ENCODE measurements at regions not wholly inside any gene's neighbourhood (a gene's known extent, or its start where the extent isn't known, plus 50 kb on each side); places are given as distances from the start of the nearest gene placed in this dataset.
"Not testable (repeated sequence)": the region's sequence is repeated elsewhere in the genome, so short reads cannot be mapped to it uniquely, and the experiment has no call there.

GRCh38 chr1:47534436-47534835, 96.6 kb downstream of the FOXD2 start:
- Histone ChIP-seq H3K4me1 (peaks cover 36% of the 10 kb centered on the region), H3K4me3 (peak overlapping the region; percentile 51), H3K36me3 (no peaks in the 10 kb centered on the region), H3K27ac (peak overlapping the region; percentile 85), H3K27me3 (no peaks in the 10 kb centered on the region), H3K9me3 (replicated peaks) (no peaks in the 10 kb centered on the region)
- peak; percentile 40 to 49 for DNase-seq

GRCh38 chr1:47536646-47537118, 98.8 kb downstream of the FOXD2 start:
- Histone ChIP-seq H3K4me3 (no peak overlapping the region), H3K27ac (no peak overlapping the region), H3K9me3 (replicated peaks) (no peaks in the 10 kb centered on the region; the same call in 1 of the 2 replicates), H3K36me3 (no peaks in the 10 kb centered on the region), H3K27me3 (no peaks in the 10 kb centered on the region), H3K4me1 (peaks cover 24% of the 10 kb centered on the region)
- peak in 1 of 2 experiments; percentile 32 for DNase-seq

- Histone ChIP-seq H3K9me3 (replicated peaks) (no peaks in the 10 kb centered on the region; the same call in 1 of the 2 replicates), H3K27me3 (no peaks in the 10 kb centered on the region), H3K4me3 (no peak overlapping the region), H3K4me1 (peaks cover 22% of the 10 kb centered on the region), H3K27ac (no peak overlapping the region), H3K36me3 (no peaks in the 10 kb centered on the region)
- DNase-seq = no peak
Observed at GRCh38 chr1:47537268-47537667, 99.4 kb downstream of the FOXD2 start.

GRCh38 chr1:47537966-47538365, 100.1 kb downstream of the FOXD2 start:
- DNase-seq = no peak
- H3K27me3 ChIP-seq = no peaks in the 10 kb centered on the region
- no peaks in the 10 kb centered on the region; the same call in 1 of the 2 replicates for H3K9me3 ChIP-seq (replicated peaks)
- no peaks in the 10 kb centered on the region for H3K36me3 ChIP-seq
- peaks cover 15% of the 10 kb centered on the region for H3K4me1 ChIP-seq
- no peak overlapping the region for H3K4me3 ChIP-seq
- no peak overlapping the region for H3K27ac ChIP-seq

- not testable (repeated sequence) for H3K27ac ChIP-seq; H3K9me3 ChIP-seq (replicated peaks); H3K36me3 ChIP-seq; H3K27me3 ChIP-seq; H3K4me3 ChIP-seq; DNase-seq
- peaks cover 15% of the 10 kb centered on the region for H3K4me1 ChIP-seq
Observed at GRCh38 chr1:47538530-47538929, 100.7 kb downstream of the FOXD2 start.

- not testable (repeated sequence) for H3K27ac ChIP-seq
Observed at GRCh38 chr1:47541705-47542104, 103.9 kb downstream of the FOXD2 start.

GRCh38 chr1:47543089-47543488, 105.2 kb downstream of the FOXD2 start:
- H3K9me3 ChIP-seq (replicated peaks); DNase-seq; H3K27ac ChIP-seq; H3K36me3 ChIP-seq; H3K27me3 ChIP-seq; H3K4me3 ChIP-seq: not testable (repeated sequence)
- peaks cover 12% of the 10 kb centered on the region for H3K4me1 ChIP-seq

More at GRCh38 chr1:47541705-47542104, 103.9 kb downstream of the FOXD2 start:
- H3K4me3 ChIP-seq; H3K4me1 ChIP-seq; H3K27me3 ChIP-seq; H3K9me3 ChIP-seq (replicated peaks); DNase-seq; H3K36me3 ChIP-seq: not testable (repeated sequence)

GRCh38 chr1:47545912-47546483, 108.2 kb downstream of the FOXD2 start:
- Histone ChIP-seq H3K4me3 (no peak overlapping the region), H3K27ac (no peak overlapping the region), H3K9me3 (replicated peaks) (no peaks in the 10 kb centered on the region; the same call in 1 of the 2 replicates), H3K27me3 (no peaks in the 10 kb centered on the region), H3K36me3 (no peaks in the 10 kb centered on the region), H3K4me1 (peaks cover 23% of the 10 kb centered on the region)
- no peak for DNase-seq

GRCh38 chr1:47547753-47548573, 110.1 kb downstream of the FOXD2 start:
- no peaks in the 10 kb centered on the region for H3K36me3 ChIP-seq
- peaks cover 23% of the 10 kb centered on the region for H3K4me1 ChIP-seq
- H3K4me3 ChIP-seq = no peak overlapping the region
- H3K27me3 ChIP-seq = no peaks in the 10 kb centered on the region
- peak; percentile 56 to 65 for DNase-seq
- H3K27ac ChIP-seq = 0 out of 2 replicates have a peak overlapping the region, but pooled peaks have one; percentile 3
- no peaks in the 10 kb centered on the region for H3K9me3 ChIP-seq (replicated peaks)

GRCh38 chr1:47548637-47549036, 110.8 kb downstream of the FOXD2 start:
- Histone ChIP-seq H3K27me3 (no peaks in the 10 kb centered on the region), H3K9me3 (replicated peaks) (no peaks in the 10 kb centered on the region), H3K4me1 (peaks cover 23% of the 10 kb centered on the region), H3K4me3 (no peak overlapping the region), H3K27ac (no peak overlapping the region), H3K36me3 (no peaks in the 10 kb centered on the region)
- no peak for DNase-seq

GRCh38 chr1:47549532-47549931, 111.7 kb downstream of the FOXD2 start:
- no peaks in the 10 kb centered on the region for H3K27me3 ChIP-seq
- H3K27ac ChIP-seq = no peak overlapping the region
- no peak for DNase-seq
- H3K9me3 ChIP-seq (replicated peaks) = no peaks in the 10 kb centered on the region
- H3K36me3 ChIP-seq = no peaks in the 10 kb centered on the region
- peaks cover 23% of the 10 kb centered on the region for H3K4me1 ChIP-seq
- no peak overlapping the region for H3K4me3 ChIP-seq

GRCh38 chr1:47550929-47551328, 113.1 kb downstream of the FOXD2 start:
- Histone ChIP-seq H3K36me3 (no peaks in the 10 kb centered on the region), H3K27me3 (no peaks in the 10 kb centered on the region), H3K4me3 (no peak overlapping the region), H3K9me3 (replicated peaks) (no peaks in the 10 kb centered on the region), H3K27ac (no peak overlapping the region), H3K4me1 (peaks cover 31% of the 10 kb centered on the region)
- DNase-seq = no peak

GRCh38 chr1:47551971-47552528, 114.2 kb downstream of the FOXD2 start:
- Histone ChIP-seq H3K27ac (no peak overlapping the region), H3K9me3 (replicated peaks) (no peaks in the 10 kb centered on the region), H3K27me3 (no peaks in the 10 kb centered on the region), H3K4me3 (no peak overlapping the region), H3K36me3 (no peaks in the 10 kb centered on the region), H3K4me1 (peaks cover 36% of the 10 kb centered on the region)
- no peak for DNase-seq

GRCh38 chr1:47554082-47554481, 116.2 kb downstream of the FOXD2 start:
- Histone ChIP-seq H3K4me3 (no peak overlapping the region), H3K9me3 (replicated peaks) (no peaks in the 10 kb centered on the region), H3K27me3 (no peaks in the 10 kb centered on the region), H3K4me1 (peaks cover 16% of the 10 kb centered on the region), H3K27ac (no peak overlapping the region), H3K36me3 (no peaks in the 10 kb centered on the region)
- no peak for DNase-seq

GRCh38 chr1:47554901-47555300, 117.1 kb downstream of the FOXD2 start:
- H3K27me3 ChIP-seq = no peaks in the 10 kb centered on the region
- H3K4me3 ChIP-seq = no peak overlapping the region
- H3K36me3 ChIP-seq = no peaks in the 10 kb centered on the region
- peaks cover 14% of the 10 kb centered on the region for H3K4me1 ChIP-seq
- DNase-seq = no peak
- H3K9me3 ChIP-seq (replicated peaks) = no peaks in the 10 kb centered on the region
- H3K27ac ChIP-seq = no peak overlapping the region

All from SJCRH30 (cell line).